OCI-LY1 (cell line): ENCODE measurements at regions not wholly inside any gene's neighbourhood (a gene's known extent, or its start where the extent isn't known, plus 50 kb on each side); places are given as distances from the start of the nearest gene placed in this dataset.

Source experiments
- H2AFZ ChIP-seq: fragments of 200-600 bp; sonication (generic), shearing (Covaris generic); 2 replicates; pipeline ENCODE4 v1.6.0; 2014; ENCODE audit warnings: antibody characterized with exemption, mild to moderate bottlenecking, low read length
- H3F3A ChIP-seq: fragments of 200-600 bp; sonication (generic), shearing (Covaris generic); 2 replicates; pipeline ENCODE4 v1.6.0; 2014; ENCODE audit warnings: mild to moderate bottlenecking, antibody characterized with exemption, low read length, moderate library complexity; ENCODE audit not compliant: insufficient read depth
- H3K27ac ChIP-seq: fragments of 200-600 bp; sonication (generic); 2 replicates; pipeline ENCODE4 v1.5.1; 2014; ENCODE audit warnings: low read length, mixed run types, mild to moderate bottlenecking, low read depth; ENCODE audit not compliant: poor library complexity, severe bottlenecking
- H3K27me3 ChIP-seq: fragments of 200-600 bp; sonication (generic); 2 replicates; pipeline ENCODE4 v1.6.0; 2014; ENCODE audit warnings: antibody characterized with exemption, mild to moderate bottlenecking, low read length, moderate library complexity; ENCODE audit not compliant: insufficient read depth
- H3K36me3 ChIP-seq: fragments of 200-600 bp; sonication (generic); 2 replicates; pipeline ENCODE4 v1.6.1; 2014; ENCODE audit warnings: mild to moderate bottlenecking, antibody characterized with exemption, low read length, moderate library complexity, mixed read lengths; ENCODE audit not compliant: insufficient read depth
- H3K4me1 ChIP-seq: fragments of 200-600 bp; sonication (generic); 2 replicates; pipeline ENCODE4 v1.5.1; 2014; ENCODE audit warnings: mild to moderate bottlenecking, low read length, moderate library complexity; ENCODE audit not compliant: insufficient read depth, severe bottlenecking
- H3K4me2 ChIP-seq: fragments of 200-600 bp; sonication (generic), shearing (Covaris generic); 2 replicates; pipeline ENCODE4 v1.6.1; 2014; ENCODE audit warnings: low read length
- H3K4me3 ChIP-seq: fragments of 200-600 bp; sonication (generic); 2 replicates; pipeline ENCODE4 v1.5.1; 2014; ENCODE audit warnings: low read length, low read depth, mild to moderate bottlenecking, mixed read lengths; ENCODE audit not compliant: poor library complexity, severe bottlenecking
- H3K79me2 ChIP-seq: fragments of 200-600 bp; shearing (Covaris generic); 2 replicates; pipeline ENCODE4 v1.6.1; 2016; ENCODE audit warnings: mixed run types, low read length, mixed read lengths; ENCODE audit not compliant: insufficient read depth
- H3K9ac ChIP-seq: fragments of 200-600 bp; sonication (generic), shearing (Covaris generic); 2 replicates; pipeline ENCODE4 v1.6.1; 2014; ENCODE audit warnings: mild to moderate bottlenecking, low read length, mixed read lengths
- H3K9me2 ChIP-seq: fragments of 200-600 bp; sonication (generic), shearing (Covaris generic); 2 replicates; pipeline ENCODE4 v1.6.1; 2014; ENCODE audit warnings: low read depth, mild to moderate bottlenecking, low read length, mixed read lengths
- H3K9me3 ChIP-seq: fragments of 200-600 bp; shearing (Covaris generic); 2 replicates; pipeline ENCODE4 v1.6.1; 2014; ENCODE audit warnings: low read length, mixed read lengths
- H4K20me1 ChIP-seq: fragments of 200-600 bp; sonication (generic), shearing (Covaris generic); 2 replicates; pipeline ENCODE4 v1.6.0; 2016; ENCODE audit warnings: mild to moderate bottlenecking, low read length; ENCODE audit not compliant: insufficient read depth
- EZH2 ChIP-seq: fragments of 200-600 bp; sonication (generic), shearing (Covaris generic); IDR thresholded peaks from 2 replicates; pipeline ENCODE4 v1.8.0; 2017; ENCODE audit warnings: borderline replicate concordance, mixed run types, mild to moderate bottlenecking, antibody characterized with exemption, low read length, moderate library complexity, mixed read lengths
- TF ChIP-seq, protein P1 (sequence below): fragments of 200-600 bp; sonication (generic), shearing (Covaris generic); IDR thresholded peaks from 2 replicates; pipeline ENCODE4 v1.5.1; 2017; ENCODE audit warnings: mild to moderate bottlenecking, antibody characterized with exemption, low read length, moderate library complexity, mixed read lengths

DNA sequence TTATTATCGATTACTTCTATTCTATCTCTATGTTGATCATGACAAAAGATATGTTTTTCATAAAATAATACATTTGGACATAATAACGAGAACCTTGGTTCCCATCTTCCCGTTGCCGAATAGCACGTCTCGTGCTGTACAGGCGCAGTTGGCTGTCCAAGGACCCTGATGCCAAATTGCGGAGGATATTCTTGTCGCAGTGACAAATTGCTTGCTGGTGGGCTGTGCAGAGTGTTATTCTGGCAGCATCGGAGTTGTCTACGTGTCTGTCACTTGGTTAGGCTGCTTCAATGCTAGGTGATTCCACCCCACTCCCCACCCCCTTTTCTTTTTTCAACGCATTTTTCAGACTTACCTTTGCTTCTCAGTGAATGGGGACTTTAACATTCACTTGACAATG lies 546.8 kb downstream of the PRKD1 start:
- Histone ChIP-seq H3K27ac (no peak overlapping the region), H3K9me3 (no peaks in the 10 kb centered on the region), H3F3A (no peaks in the 10 kb centered on the region), H3K9ac (no peak overlapping the region), H4K20me1 (no peaks in the 10 kb centered on the region), H3K79me2 (no peaks in the 10 kb centered on the region), H3K4me3 (no peak overlapping the region), H3K9me2 (no peaks in the 10 kb centered on the region), H3K4me2 (no peak overlapping the region), H3K27me3 (no peaks in the 10 kb centered on the region), H3K4me1 (no peaks in the 10 kb centered on the region), H2AFZ (no peak overlapping the region), H3K36me3 (no peaks in the 10 kb centered on the region)
- no peak for TF ChIP-seq EZH2
- TF ChIP-seq, protein P1, sequence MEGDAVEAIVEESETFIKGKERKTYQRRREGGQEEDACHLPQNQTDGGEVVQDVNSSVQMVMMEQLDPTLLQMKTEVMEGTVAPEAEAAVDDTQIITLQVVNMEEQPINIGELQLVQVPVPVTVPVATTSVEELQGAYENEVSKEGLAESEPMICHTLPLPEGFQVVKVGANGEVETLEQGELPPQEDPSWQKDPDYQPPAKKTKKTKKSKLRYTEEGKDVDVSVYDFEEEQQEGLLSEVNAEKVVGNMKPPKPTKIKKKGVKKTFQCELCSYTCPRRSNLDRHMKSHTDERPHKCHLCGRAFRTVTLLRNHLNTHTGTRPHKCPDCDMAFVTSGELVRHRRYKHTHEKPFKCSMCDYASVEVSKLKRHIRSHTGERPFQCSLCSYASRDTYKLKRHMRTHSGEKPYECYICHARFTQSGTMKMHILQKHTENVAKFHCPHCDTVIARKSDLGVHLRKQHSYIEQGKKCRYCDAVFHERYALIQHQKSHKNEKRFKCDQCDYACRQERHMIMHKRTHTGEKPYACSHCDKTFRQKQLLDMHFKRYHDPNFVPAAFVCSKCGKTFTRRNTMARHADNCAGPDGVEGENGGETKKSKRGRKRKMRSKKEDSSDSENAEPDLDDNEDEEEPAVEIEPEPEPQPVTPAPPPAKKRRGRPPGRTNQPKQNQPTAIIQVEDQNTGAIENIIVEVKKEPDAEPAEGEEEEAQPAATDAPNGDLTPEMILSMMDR = no peak

- no peak overlapping the region for H3K4me3 ChIP-seq
- no peak overlapping the region for H3K4me2 ChIP-seq
- no peaks in the 10 kb centered on the region for H3K4me1 ChIP-seq
- H3K27ac ChIP-seq = no peak overlapping the region
- H3F3A ChIP-seq = no peaks in the 10 kb centered on the region
- H2AFZ ChIP-seq = no peak overlapping the region
- no peak for TF ChIP-seq EZH2
- TF ChIP-seq, protein P1 = no peak
- H3K9me3 ChIP-seq = no peaks in the 10 kb centered on the region
- H3K9ac ChIP-seq = no peak overlapping the region
- no peaks in the 10 kb centered on the region for H3K36me3 ChIP-seq
- no peaks in the 10 kb centered on the region for H3K27me3 ChIP-seq
- no peaks in the 10 kb centered on the region for H4K20me1 ChIP-seq
- H3K9me2 ChIP-seq = no peaks in the 10 kb centered on the region
- H3K79me2 ChIP-seq = no peaks in the 10 kb centered on the region
These were observed 539.1 kb downstream of the PRKD1 start for GRCh38 chr14:29388571-29388970.

- no peak overlapping the region for H2AFZ ChIP-seq
- TF ChIP-seq, protein P1 = no peak
- TF ChIP-seq EZH2 = no peak
- no peaks in the 10 kb centered on the region for H3F3A ChIP-seq
- no peak overlapping the region for H3K4me2 ChIP-seq
- no peak overlapping the region for H3K27ac ChIP-seq
- H3K9me3 ChIP-seq = no peaks in the 10 kb centered on the region
- H4K20me1 ChIP-seq = no peaks in the 10 kb centered on the region
- H3K4me3 ChIP-seq = no peak overlapping the region
- H3K79me2 ChIP-seq = no peaks in the 10 kb centered on the region
- no peaks in the 10 kb centered on the region for H3K9me2 ChIP-seq
- H3K27me3 ChIP-seq = no peaks in the 10 kb centered on the region
- no peak overlapping the region for H3K9ac ChIP-seq
- H3K36me3 ChIP-seq = no peaks in the 10 kb centered on the region
- H3K4me1 ChIP-seq = no peaks in the 10 kb centered on the region
These were observed 537.4 kb downstream of the PRKD1 start for GRCh38 chr14:29390081-29390832.
